GM12878 (cell line): ENCODE measurements at regions not wholly inside any gene's neighbourhood (a gene's known extent, or its start where the extent isn't known, plus 50 kb on each side); places are given as distances from the start of the nearest gene placed in this dataset.

ENCODE experiments used
- BHLHE40 ChIP-seq, 2 experiments: fragments of 450-650 bp in 1 of 2; IDR thresholded peaks; 2 replicates each; pipeline ENCODE4 v1.6.1; 2011 to 2017; ENCODE audit warnings: low read depth in 2 of 2, borderline replicate concordance in 1 of 2, improper control_type of control experiment in 1 of 2, low read length in 1 of 2, mild to moderate bottlenecking in 1 of 2
- CHD4 ChIP-seq: fragments of 200-600 bp; sonication (generic); IDR thresholded peaks from 2 replicates; pipeline ENCODE4 v1.6.1; 2016; ENCODE audit warnings: mild to moderate bottlenecking
- CTCF ChIP-seq, 3 experiments: IDR thresholded peaks in 2 of 3; conservative IDR thresholded peaks in 1 of 3; 2 replicates each; pipeline ENCODE4 v1.5.1; 2011; ENCODE audit warnings: low read depth in 3 of 3, low read length in 3 of 3, mild to moderate bottlenecking in 3 of 3, control low read depth in 2 of 3, moderate library complexity in 2 of 3, inconsistent platforms in 1 of 3, mixed read lengths in 1 of 3; ENCODE audit not compliant: control insufficient read depth in 2 of 3, insufficient read depth in 1 of 3; ENCODE audit errors: extremely low read depth in 1 of 3
- EP300 ChIP-seq, 2 experiments: fragments of 150-350 bp in 1 of 2; IDR thresholded peaks; 2 replicates each; pipeline ENCODE4 v1.6.1; 2011 to 2012; ENCODE audit warnings: low read depth in 2 of 2, low read length in 2 of 2, borderline replicate concordance in 1 of 2, improper control_type of control experiment in 1 of 2, inconsistent platforms in 1 of 2; ENCODE audit not compliant: control insufficient read depth in 1 of 2
- ESRRA ChIP-seq: IDR thresholded peaks from 2 replicates; pipeline ENCODE4 v1.6.1; 2012; ENCODE audit warnings: mild to moderate bottlenecking, low read length, improper control_type of control experiment
- MTA2 ChIP-seq: fragments of 450-650 bp; IDR thresholded peaks from 2 replicates; pipeline ENCODE4 v1.6.1; 2016; ENCODE audit warnings: low read depth, mild to moderate bottlenecking, moderate library complexity
- PRDM15 ChIP-seq: fragments of 450-650 bp; formaldehyde crosslinking; IDR thresholded peaks from 2 replicates; pipeline ENCODE4 v1.4.0; 2020; ENCODE audit warnings: mild to moderate bottlenecking, moderate library complexity
- RB1 ChIP-seq: fragments of 450-650 bp; formaldehyde crosslinking; IDR thresholded peaks from 2 replicates; pipeline ENCODE4 v1.6.1; 2017; ENCODE audit warnings: mild to moderate bottlenecking, borderline replicate concordance
- RBBP5 ChIP-seq: fragments of 200-600 bp; sonication (generic); conservative IDR thresholded peaks from 2 replicates; pipeline ENCODE4 v1.6.1; 2016
- YY1 ChIP-seq: IDR thresholded peaks from 2 replicates; pipeline ENCODE4 v1.6.1; 2011; ENCODE audit warnings: low read depth, mild to moderate bottlenecking, low read length
- TF ChIP-seq, protein P1 (sequence below): IDR thresholded peaks from 2 replicates; pipeline ENCODE4 v1.6.1; 2011; ENCODE audit warnings: borderline replicate concordance, low read depth, mild to moderate bottlenecking, moderate library complexity, low read length; ENCODE audit not compliant: insufficient read depth, poor library complexity, severe bottlenecking
- TF ChIP-seq, protein P2 (sequence below): IDR thresholded peaks from 2 replicates; pipeline ENCODE4 v1.6.1; 2012; ENCODE audit warnings: low read depth, low read length, improper control_type of control experiment

GRCh38 chr15:49707598-49707997 lies 86.8 kb downstream of the DTWD1 start:
- TF ChIP-seq CTCF (IDR thresholded peaks at IDR 0.05 in 2 of 3, conservative IDR thresholded peaks at IDR 0.05 in 1 of 3; ENCODE audit: control insufficient read depth in 2 of 3, extremely low read depth in 1 of 3, insufficient read depth in 1 of 3, low read depth in 3 of 3, low read length in 3 of 3) (no peak), EP300 (IDR thresholded peaks at IDR 0.05; ENCODE audit: borderline replicate concordance in 1 of 2, control insufficient read depth in 1 of 2, low read depth in 2 of 2, low read length in 2 of 2) (no peak), YY1 (no peak), RBBP5 (no peak), RB1 (no peak), MTA2 (no peak), ESRRA (no peak), BHLHE40 (IDR thresholded peaks at IDR 0.05; ENCODE audit: borderline replicate concordance in 1 of 2, low read depth in 2 of 2, low read length in 1 of 2) (no peak), PRDM15 (CRISPR knock-in tag) (no peak), CHD4 (no peak)
- TF ChIP-seq, protein P1, sequence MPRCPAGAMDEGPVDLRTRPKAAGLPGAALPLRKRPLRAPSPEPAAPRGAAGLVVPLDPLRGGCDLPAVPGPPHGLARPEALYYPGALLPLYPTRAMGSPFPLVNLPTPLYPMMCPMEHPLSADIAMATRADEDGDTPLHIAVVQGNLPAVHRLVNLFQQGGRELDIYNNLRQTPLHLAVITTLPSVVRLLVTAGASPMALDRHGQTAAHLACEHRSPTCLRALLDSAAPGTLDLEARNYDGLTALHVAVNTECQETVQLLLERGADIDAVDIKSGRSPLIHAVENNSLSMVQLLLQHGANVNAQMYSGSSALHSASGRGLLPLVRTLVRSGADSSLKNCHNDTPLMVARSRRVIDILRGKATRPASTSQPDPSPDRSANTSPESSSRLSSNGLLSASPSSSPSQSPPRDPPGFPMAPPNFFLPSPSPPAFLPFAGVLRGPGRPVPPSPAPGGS = no peak
- TF ChIP-seq, protein P2, sequence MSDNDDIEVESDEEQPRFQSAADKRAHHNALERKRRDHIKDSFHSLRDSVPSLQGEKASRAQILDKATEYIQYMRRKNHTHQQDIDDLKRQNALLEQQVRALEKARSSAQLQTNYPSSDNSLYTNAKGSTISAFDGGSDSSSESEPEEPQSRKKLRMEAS = no peak
